HepG2 (cell line): ENCODE measurements at regions not wholly inside any gene's neighbourhood (a gene's known extent, or its start where the extent isn't known, plus 50 kb on each side); places are given as distances from the start of the nearest gene placed in this dataset.

Source experiments
- EED ChIP-seq: sonication (generic); formaldehyde crosslinking; IDR thresholded peaks from 2 replicates; pipeline ENCODE4 v1.5.0; 2020; ENCODE audit warnings: mild to moderate bottlenecking, missing genetic modification reagents
- HOXA7 ChIP-seq: sonication (generic); formaldehyde crosslinking; IDR thresholded peaks from 2 replicates; pipeline ENCODE4 v1.8.1; 2022; ENCODE audit warnings: mild to moderate bottlenecking, missing genetic modification reagents, moderate library complexity
- ISL2 ChIP-seq: sonication (generic); formaldehyde crosslinking; IDR thresholded peaks from 2 replicates; pipeline ENCODE4 v1.5.0; 2020; ENCODE audit warnings: missing genetic modification reagents
- KLF13 ChIP-seq: sonication (generic); formaldehyde crosslinking; IDR thresholded peaks from 2 replicates; pipeline ENCODE4 v1.4.0; 2020; ENCODE audit warnings: mild to moderate bottlenecking, missing genetic modification reagents
- SP2 ChIP-seq: sonication (generic); formaldehyde crosslinking; IDR thresholded peaks from 2 replicates; pipeline ENCODE4 v1.5.1; 2020; ENCODE audit warnings: mild to moderate bottlenecking, missing genetic modification reagents
- UBTF ChIP-seq: sonication (generic); formaldehyde crosslinking; IDR thresholded peaks from 2 replicates; pipeline ENCODE4 v1.4.0; 2020; ENCODE audit warnings: mild to moderate bottlenecking, missing genetic modification reagents
- ZBTB33 ChIP-seq: sonication (generic); formaldehyde crosslinking; IDR thresholded peaks from 2 replicates; pipeline ENCODE4 v1.4.0; 2020; ENCODE audit warnings: missing genetic modification reagents
- ZNF124 ChIP-seq: sonication (generic); formaldehyde crosslinking; IDR thresholded peaks from 2 replicates; pipeline ENCODE4 v1.4.0; 2020; ENCODE audit warnings: missing genetic modification reagents
- ZNF138 ChIP-seq: sonication (generic); formaldehyde crosslinking; IDR thresholded peaks from 2 replicates; pipeline ENCODE4 v1.5.0; 2020; ENCODE audit warnings: mild to moderate bottlenecking, low read depth, missing genetic modification reagents
- ZNF296 ChIP-seq: sonication (generic); formaldehyde crosslinking; conservative IDR thresholded peaks from 2 replicates; pipeline ENCODE4 v1.5.0; 2020; ENCODE audit warnings: mild to moderate bottlenecking, missing genetic modification reagents
- ZNF619 ChIP-seq: sonication (generic); formaldehyde crosslinking; IDR thresholded peaks from 2 replicates; pipeline ENCODE4 v1.4.0; 2020; ENCODE audit warnings: mild to moderate bottlenecking, missing genetic modification reagents
- TF ChIP-seq, protein P1 (sequence below): sonication (generic); formaldehyde crosslinking; IDR thresholded peaks from 2 replicates; pipeline ENCODE4 v1.5.0; 2020; ENCODE audit warnings: missing genetic modification reagents
- TF ChIP-seq, protein P2 (sequence below): sonication (generic); formaldehyde crosslinking; IDR thresholded peaks from 2 replicates; pipeline ENCODE4 v1.4.0; 2020; ENCODE audit warnings: mild to moderate bottlenecking, missing genetic modification reagents
- TF ChIP-seq, protein P3 (sequence below): sonication (generic); formaldehyde crosslinking; IDR thresholded peaks from 2 replicates; pipeline ENCODE4 v1.5.0; 2020; ENCODE audit warnings: mild to moderate bottlenecking, missing genetic modification reagents
- TF ChIP-seq, protein P4 (sequence below): IDR thresholded peaks from 2 replicates; pipeline ENCODE4 v1.6.1; 2016; ENCODE audit warnings: missing biosample characterization, missing genetic modification reagents, low read depth

DNA sequence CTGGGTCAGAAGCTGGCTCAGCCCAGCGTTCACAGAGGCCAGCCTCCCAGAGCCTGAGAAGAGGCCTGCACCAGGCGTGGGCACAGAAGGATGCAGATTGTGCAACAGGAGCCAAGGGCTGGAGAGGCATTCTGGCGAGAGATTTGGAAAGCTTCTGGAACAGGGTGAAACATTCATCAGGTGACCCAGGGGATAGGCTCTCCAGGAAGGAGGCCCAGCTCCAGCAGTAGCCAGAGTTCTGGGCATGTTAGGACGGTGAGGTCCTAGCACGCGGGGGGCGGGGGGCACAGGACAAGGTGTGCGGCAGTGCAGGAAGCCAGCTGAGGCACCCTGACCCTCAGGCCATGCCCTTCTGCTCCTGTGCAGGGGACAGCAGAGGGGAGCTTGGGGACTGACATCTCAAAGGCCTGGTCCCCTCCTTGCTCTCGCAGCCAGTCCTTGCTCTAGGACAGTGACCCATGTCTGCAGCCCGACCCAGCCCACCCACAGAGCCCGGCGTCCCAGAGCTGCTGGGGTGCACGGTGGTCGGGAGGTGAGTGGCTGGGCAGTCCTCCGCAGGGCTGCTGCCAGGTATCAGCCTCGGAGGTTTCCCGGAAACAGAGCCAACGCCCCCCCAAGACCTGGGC is 111.7 kb upstream of the KLF13 start (continued):
- TF ChIP-seq UBTF (CRISPR knock-in tag) (0 out of 2 replicates have a peak, but pooled peaks have one; percentile 3), ZNF124 (no peak), HOXA7 (CRISPR knock-in tag) (0 out of 2 replicates have a peak, but pooled peaks have one; percentile 46), EED (CRISPR knock-in tag) (0 out of 2 replicates have a peak, but pooled peaks have one; percentile 52), ZNF296 (CRISPR knock-in tag) (0 out of 2 replicates have a peak, but pooled peaks have one; percentile 14), KLF13 (CRISPR knock-in tag) (0 out of 2 replicates have a peak, but pooled peaks have one; percentile 49), SP2 (CRISPR knock-in tag) (no peak), ISL2 (CRISPR knock-in tag) (no peak), ZNF619 (CRISPR knock-in tag) (peak; percentile 78; the same call in 1 of the 2 replicates), ZNF138 (CRISPR knock-in tag) (0 out of 2 replicates have a peak, but pooled peaks have one; percentile 44), ZBTB33 (CRISPR knock-in tag) (no peak)
- TF ChIP-seq, protein P1, sequence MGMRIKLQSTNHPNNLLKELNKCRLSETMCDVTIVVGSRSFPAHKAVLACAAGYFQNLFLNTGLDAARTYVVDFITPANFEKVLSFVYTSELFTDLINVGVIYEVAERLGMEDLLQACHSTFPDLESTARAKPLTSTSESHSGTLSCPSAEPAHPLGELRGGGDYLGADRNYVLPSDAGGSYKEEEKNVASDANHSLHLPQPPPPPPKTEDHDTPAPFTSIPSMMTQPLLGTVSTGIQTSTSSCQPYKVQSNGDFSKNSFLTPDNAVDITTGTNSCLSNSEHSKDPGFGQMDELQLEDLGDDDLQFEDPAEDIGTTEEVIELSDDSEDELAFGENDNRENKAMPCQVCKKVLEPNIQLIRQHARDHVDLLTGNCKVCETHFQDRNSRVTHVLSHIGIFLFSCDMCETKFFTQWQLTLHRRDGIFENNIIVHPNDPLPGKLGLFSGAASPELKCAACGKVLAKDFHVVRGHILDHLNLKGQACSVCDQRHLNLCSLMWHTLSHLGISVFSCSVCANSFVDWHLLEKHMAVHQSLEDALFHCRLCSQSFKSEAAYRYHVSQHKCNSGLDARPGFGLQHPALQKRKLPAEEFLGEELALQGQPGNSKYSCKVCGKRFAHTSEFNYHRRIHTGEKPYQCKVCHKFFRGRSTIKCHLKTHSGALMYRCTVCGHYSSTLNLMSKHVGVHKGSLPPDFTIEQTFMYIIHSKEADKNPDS = no peak
- TF ChIP-seq, protein P2, sequence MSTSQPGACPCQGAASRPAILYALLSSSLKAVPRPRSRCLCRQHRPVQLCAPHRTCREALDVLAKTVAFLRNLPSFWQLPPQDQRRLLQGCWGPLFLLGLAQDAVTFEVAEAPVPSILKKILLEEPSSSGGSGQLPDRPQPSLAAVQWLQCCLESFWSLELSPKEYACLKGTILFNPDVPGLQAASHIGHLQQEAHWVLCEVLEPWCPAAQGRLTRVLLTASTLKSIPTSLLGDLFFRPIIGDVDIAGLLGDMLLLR = no peak
- TF ChIP-seq, protein P3, sequence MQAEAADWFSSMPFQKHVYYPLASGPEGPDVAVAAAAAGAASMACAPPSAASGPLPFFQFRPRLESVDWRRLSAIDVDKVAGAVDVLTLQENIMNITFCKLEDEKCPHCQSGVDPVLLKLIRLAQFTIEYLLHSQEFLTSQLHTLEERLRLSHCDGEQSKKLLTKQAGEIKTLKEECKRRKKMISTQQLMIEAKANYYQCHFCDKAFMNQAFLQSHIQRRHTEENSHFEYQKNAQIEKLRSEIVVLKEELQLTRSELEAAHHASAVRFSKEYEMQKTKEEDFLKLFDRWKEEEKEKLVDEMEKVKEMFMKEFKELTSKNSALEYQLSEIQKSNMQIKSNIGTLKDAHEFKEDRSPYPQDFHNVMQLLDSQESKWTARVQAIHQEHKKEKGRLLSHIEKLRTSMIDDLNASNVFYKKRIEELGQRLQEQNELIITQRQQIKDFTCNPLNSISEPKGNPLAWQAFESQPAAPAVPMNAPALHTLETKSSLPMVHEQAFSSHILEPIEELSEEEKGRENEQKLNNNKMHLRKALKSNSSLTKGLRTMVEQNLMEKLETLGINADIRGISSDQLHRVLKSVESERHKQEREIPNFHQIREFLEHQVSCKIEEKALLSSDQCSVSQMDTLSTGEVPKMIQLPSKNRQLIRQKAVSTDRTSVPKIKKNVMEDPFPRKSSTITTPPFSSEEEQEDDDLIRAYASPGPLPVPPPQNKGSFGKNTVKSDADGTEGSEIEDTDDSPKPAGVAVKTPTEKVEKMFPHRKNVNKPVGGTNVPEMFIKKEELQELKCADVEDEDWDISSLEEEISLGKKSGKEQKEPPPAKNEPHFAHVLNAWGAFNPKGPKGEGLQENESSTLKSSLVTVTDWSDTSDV (CRISPR knock-in tag) = no peak
- TF ChIP-seq, protein P4, sequence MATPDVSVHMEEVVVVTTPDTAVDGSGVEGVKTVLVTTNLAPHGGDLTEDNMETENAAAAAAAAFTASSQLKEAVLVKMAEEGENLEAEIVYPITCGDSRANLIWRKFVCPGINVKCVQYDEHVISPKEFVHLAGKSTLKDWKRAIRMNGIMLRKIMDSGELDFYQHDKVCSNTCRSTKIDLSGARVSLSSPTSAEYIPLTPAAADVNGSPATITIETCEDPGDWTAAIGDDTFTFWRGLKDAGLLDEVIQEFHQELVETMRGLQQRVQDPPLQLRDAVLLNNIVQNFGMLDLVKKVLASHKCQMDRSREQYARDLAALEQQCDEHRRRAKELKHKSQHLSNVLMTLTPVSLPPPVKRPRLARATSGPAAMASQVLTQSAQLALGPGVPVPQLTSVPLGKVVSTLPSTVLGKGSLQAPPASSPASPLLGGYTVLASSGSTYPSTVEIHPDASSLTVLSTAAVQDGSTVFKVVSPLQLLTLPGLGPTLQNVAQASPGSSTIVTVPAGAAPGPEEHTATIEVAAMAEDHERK (CRISPR knock-in tag) = no peak
